Adrenal gland (tissue), 9 donors: ENCODE measurements at regions not wholly inside any gene's neighbourhood (a gene's known extent, or its start where the extent isn't known, plus 50 kb on each side); places are given as distances from the start of the nearest gene placed in this dataset.

ENCODE experiments used
- DNase-seq, 7 donors: peaks; one replicate each; pipeline ENCODE4 v3.0.0-alpha.2; 2019 to 2020
- H3K27ac ChIP-seq, 5 donors: fragments of 200-600 bp; sonication (generic) in 4 of 5; 1 replicate in 3 of 5; 2 replicates in 2 of 5; pipeline versions ENCODE4 v1.5.1 to v1.8.0; 2016 to 2020; ENCODE audit warnings: mild to moderate bottlenecking in 1 of 5
- H3K27me3 ChIP-seq: fragments of 200-600 bp; 2 replicates; pipeline ENCODE4 v1.8.0; 2021
- H3K36me3 ChIP-seq, 2 donors: fragments of 200-600 bp; replicated peaks in 1 of 2; 1 replicate in 1 of 2; 2 replicates in 1 of 2; pipeline versions ENCODE4 v1.5.1 to v1.8.0; 2018 to 2022
- H3K4me1 ChIP-seq, 2 donors: fragments of 200-600 bp; replicated peaks in 1 of 2; 1 replicate in 1 of 2; 2 replicates in 1 of 2; pipeline versions ENCODE4 v1.5.1 to v1.8.0; 2018 to 2021
- H3K4me3 ChIP-seq, 4 donors: fragments of 200-600 bp; sonication (generic) in 3 of 4; one replicate each; pipeline ENCODE4 v1.5.1; 2016 to 2018
- H3K9me3 ChIP-seq, 3 donors: fragments of 200-600 bp; sonication (generic) in 1 of 3; replicated peaks in 1 of 3; 1 replicate in 2 of 3; 2 replicates in 1 of 3; pipeline versions ENCODE4 v1.5.1 to v1.8.0; 2016 to 2021
- CTCF ChIP-seq, 6 experiments: fragments of 450-650 bp in 4 of 6; fragments of 200-600 bp in 2 of 6; sonication (generic) in 1 of 6; IDR thresholded peaks; 1 replicate in 5 of 6; 2 replicates in 1 of 6; pipeline versions ENCODE4 v1.5.1 to v1.8.0; 2016 to 2021; ENCODE audit warnings: antibody characterized with exemption in 6 of 6, mild to moderate bottlenecking in 2 of 6, moderate library complexity in 1 of 6
- POLR2A ChIP-seq, 2 donors: fragments of 450-650 bp; IDR thresholded peaks; one replicate each; pipeline ENCODE4 v1.6.1; 2017; ENCODE audit warnings: antibody characterized with exemption in 2 of 2, mild to moderate bottlenecking in 2 of 2, moderate library complexity in 1 of 2
- WGBS, 4 donors: extraction: QIAGEN DNeasy Blood & Tissue Kit in 2 of 4; methylation state at CpG; one replicate each; pipeline versions ENCODE4 v1.1.5 to v1.1.7; 2013 to 2017; 5-methylcytosine and 5-hydroxymethylcytosine counted together
- intact Hi-C, 2 donors: fragments of 100-400 bp; cut with DNase I; formaldehyde crosslinking; loops; one replicate each; pipeline versions ENCODE4 v1.14.1 to v1.15.0; 2022 to 2023
- donor health status: healthy with polysubstance abuse.
- donor health status: Bipolar disorder and iron deficiency.
- donor health status: DM: yes; HTN: yes; CAD: no.
- donor health status: DM: no; HTN: no; CAD: no.
- donor health status: DM: no; HTN: no; CAD: no.

- H3K27ac ChIP-seq = no peak overlapping the region
- H3K4me1 ChIP-seq = no peaks in the 10 kb centered on the region
- no peaks in the 10 kb centered on the region for H3K36me3 ChIP-seq
- no peak for DNase-seq
- H3K27me3 ChIP-seq = peaks cover 4% of the 10 kb centered on the region
- intact Hi-C loops = no loop called here
- no peak overlapping the region for H3K4me3 ChIP-seq
- H3K9me3 ChIP-seq = no peaks in the 10 kb centered on the region
- no peak for TF ChIP-seq POLR2A (IDR thresholded peaks at IDR 0.05)
- no peak for TF ChIP-seq CTCF (IDR thresholded peaks at IDR 0.05)
- 70 to 84% (median 73%) methylated on average over 3 of the region's 3 CpGs for WGBS, 4 donors
These were observed 50.2 kb upstream of the BARX1 start for GRCh38 chr9:94005272-94005901.
